Neuron (in vitro differentiated cells): ENCODE measurements at regions not wholly inside any gene's neighbourhood (a gene's known extent, or its start where the extent isn't known, plus 50 kb on each side); places are given as distances from the start of the nearest gene placed in this dataset.
"Not testable (repeated sequence)": the region's sequence is repeated elsewhere in the genome, so short reads cannot be mapped to it uniquely, and the experiment has no call there.

ENCODE experiments used
- H2AFZ ChIP-seq: one replicate; pipeline ENCODE4 v1.6.1; 2013; ENCODE audit warnings: low read depth, mild to moderate bottlenecking, inconsistent platforms, low read length, moderate library complexity
- H3K27me3 ChIP-seq: one replicate; pipeline ENCODE4 v1.6.1; 2013; ENCODE audit warnings: low read length; ENCODE audit not compliant: insufficient read depth
- H3K36me3 ChIP-seq: one replicate; pipeline ENCODE4 v1.6.1; 2013; ENCODE audit warnings: low read length; ENCODE audit not compliant: insufficient read depth
- H3K4me1 ChIP-seq: one replicate; pipeline ENCODE4 v1.6.1; 2013; ENCODE audit warnings: low read length; ENCODE audit not compliant: insufficient read depth
- H3K4me3 ChIP-seq: 2 replicates; pipeline ENCODE4 v1.5.1; 2013; ENCODE audit warnings: mild to moderate bottlenecking, low read length, moderate library complexity
- H3K9me3 ChIP-seq: one replicate; pipeline ENCODE4 v1.6.1; 2013; ENCODE audit warnings: low read length

DNA sequence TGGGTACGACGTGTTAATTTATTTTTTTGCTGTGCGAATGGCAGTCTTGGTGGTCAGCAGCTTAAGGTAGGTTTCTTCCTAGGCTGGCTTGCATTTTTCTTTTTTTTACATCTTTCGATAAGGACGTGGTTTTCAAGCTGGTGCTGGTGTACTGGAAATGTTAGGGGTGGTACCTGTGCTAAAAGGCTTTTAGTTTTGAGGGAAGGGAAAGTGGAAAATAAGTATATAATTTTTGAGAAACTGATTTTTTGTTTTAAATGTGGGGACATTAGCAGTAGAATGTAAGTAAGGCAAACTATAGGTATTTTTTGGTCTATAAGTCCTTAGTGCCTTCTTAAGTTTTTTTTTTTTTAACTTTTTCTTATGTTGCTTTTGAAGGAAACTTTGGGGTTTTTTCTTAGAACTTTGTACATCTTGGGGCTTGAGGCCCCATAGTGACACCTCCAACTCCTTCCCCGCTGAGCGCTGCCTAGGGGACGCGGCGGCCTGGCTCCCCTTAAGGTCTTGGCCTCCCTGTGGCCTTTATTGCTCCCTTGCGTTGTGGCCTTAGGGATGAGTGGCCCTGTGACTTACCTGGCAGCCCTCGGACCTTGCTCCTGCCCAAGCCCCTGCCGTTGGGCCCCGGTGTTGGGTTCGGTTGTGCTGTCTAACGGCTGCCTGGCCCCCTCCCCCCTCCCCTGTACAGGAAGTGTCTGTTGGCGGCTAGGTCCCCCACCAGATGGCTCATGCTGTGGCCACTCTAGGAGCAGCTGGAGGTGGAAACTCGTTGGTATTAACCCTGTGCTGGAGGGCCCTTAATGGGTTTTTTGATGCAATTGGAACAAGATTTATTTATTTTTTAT lies 88.0 kb upstream of the RPRML start:
- Histone ChIP-seq H3K36me3 (peaks cover 7% of the 10 kb centered on the region), H3K9me3 (peaks cover 1% of the 10 kb centered on the region), H2AFZ (peak overlapping the region; percentile 70), H3K4me3 (peak overlapping the region; percentile 100), H3K27me3 (no peaks in the 10 kb centered on the region), H3K4me1 (peaks cover 4% of the 10 kb centered on the region)

DNA sequence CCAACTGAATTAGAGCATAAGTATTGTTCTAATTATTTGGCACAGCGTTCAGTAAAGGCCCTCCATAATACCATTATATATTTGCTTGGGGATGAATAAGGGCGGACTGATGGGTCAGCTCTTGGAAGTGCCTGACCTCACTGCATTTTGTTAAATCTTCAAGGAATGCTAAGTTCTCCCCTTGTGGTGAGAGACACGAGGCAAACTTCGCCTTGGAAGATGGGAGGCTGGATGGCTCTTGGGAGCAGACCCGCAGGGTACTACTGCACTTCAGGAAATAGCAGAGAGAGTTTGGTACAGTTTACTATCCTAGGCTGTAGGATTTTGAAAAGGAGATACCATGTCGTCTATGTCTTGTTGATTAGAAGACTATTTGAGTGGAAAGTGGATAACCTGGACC lies 87.0 kb upstream of the RPRML start:
- Histone ChIP-seq H3K9me3 (peaks cover 1% of the 10 kb centered on the region), H3K4me1 (peaks cover 4% of the 10 kb centered on the region)

DNA sequence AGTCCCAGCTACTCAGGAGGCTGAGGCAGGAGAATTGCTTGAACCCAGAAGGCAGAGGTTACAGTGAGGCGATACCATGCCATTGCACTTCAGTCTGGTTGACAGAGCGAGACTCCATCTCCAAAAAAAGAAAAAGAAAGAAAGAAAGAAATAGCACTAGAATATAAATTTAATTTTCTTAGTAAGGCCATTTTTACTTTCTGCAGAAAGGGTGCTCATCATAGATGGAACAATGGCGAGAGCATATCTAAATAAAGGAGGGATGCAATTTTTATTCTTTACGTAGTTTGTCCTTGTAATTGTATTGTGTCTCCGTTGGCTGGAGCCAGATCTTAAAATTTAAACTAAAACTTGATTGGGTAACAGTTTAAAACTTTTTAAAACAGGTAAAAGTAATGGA lies 85.6 kb upstream of the RPRML start:
- no peak overlapping the region for H2AFZ ChIP-seq
- H3K4me3 ChIP-seq, result no peak overlapping the region
- peaks cover 4% of the 10 kb centered on the region for H3K4me1 ChIP-seq
- peaks cover 7% of the 10 kb centered on the region for H3K36me3 ChIP-seq
- H3K27me3 ChIP-seq, result no peaks in the 10 kb centered on the region
- H3K9me3 ChIP-seq, result peaks cover 1% of the 10 kb centered on the region

More for the DNA sequence above, 87.0 kb upstream of the RPRML start:
- H2AFZ ChIP-seq, result no peak overlapping the region
- H3K27me3 ChIP-seq, result no peaks in the 10 kb centered on the region
- peaks cover 7% of the 10 kb centered on the region for H3K36me3 ChIP-seq
- no peak overlapping the region for H3K4me3 ChIP-seq

DNA sequence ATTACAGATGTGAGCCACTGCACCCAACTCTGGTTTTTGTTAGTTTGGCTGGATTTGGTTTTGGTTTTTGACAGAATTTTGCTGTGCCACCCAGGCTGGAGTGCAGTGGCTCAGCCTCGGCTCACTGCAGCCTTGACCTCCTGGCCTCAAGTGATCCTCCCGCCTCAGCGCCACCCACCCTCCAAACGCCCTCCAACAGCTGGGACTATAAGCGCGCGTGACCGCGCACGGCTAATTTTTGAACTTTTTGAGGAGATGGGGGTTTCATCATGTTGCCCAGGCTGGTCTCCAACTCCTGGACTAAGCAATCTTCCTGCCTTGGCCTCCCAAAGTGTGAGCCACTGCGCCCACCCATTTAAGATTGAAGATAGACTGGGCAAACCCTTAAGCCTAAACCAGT lies 84.4 kb upstream of the RPRML start:
- H3K4me3 ChIP-seq, result no peak overlapping the region
- peaks cover 1% of the 10 kb centered on the region for H3K9me3 ChIP-seq
- H3K27me3 ChIP-seq, result no peaks in the 10 kb centered on the region
- H3K36me3 ChIP-seq, result peaks cover 7% of the 10 kb centered on the region
- H2AFZ ChIP-seq, result no peak overlapping the region
- H3K4me1 ChIP-seq, result peaks cover 4% of the 10 kb centered on the region

DNA sequence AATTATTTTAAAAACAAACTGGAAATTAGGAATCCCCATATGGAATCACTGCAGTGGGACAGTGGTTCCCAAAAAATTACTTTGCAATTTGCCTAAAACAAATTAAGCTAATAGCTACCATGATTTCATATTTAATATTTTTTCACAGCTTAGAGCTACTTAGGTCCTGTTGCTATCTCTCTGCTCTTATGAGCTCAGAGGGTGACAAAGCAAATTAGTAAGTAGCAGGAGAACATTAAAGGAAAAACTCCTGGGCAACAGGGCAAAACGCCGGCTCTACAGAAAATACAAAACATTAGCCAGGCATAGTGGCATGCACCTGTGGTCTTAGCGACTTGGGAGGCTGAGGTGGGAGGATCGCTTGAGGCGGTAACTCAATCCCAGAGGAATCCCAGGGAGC lies 83.8 kb upstream of the RPRML start:
- H3K27me3 ChIP-seq, H3K36me3 ChIP-seq, H3K4me3 ChIP-seq, H2AFZ ChIP-seq, H3K4me1 ChIP-seq, H3K9me3 ChIP-seq: not testable (repeated sequence)

DNA sequence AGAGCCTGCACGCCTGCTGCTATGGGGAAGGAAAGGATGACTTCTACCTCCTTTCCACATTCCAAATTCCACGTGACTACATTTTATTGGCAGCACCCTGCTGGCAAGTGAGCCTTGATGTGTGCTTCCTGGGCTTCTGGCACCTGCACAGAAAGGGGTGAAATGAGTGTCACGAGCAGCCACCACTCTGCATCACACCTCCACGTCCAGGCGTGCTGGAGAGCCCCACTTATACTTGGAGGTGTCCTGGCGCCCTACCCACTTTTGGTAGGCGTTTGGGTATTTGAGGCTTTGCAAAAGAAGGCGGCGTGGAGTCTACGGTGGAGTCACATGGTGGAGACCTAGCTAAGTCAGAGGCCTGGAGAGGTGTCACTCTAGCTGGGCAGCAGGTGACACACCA lies 81.0 kb upstream of the RPRML start:
- not testable (repeated sequence) for H3K4me3 ChIP-seq, H3K27me3 ChIP-seq, H3K9me3 ChIP-seq, H3K4me1 ChIP-seq, H2AFZ ChIP-seq
- peaks cover 14% of the 10 kb centered on the region for H3K36me3 ChIP-seq

DNA sequence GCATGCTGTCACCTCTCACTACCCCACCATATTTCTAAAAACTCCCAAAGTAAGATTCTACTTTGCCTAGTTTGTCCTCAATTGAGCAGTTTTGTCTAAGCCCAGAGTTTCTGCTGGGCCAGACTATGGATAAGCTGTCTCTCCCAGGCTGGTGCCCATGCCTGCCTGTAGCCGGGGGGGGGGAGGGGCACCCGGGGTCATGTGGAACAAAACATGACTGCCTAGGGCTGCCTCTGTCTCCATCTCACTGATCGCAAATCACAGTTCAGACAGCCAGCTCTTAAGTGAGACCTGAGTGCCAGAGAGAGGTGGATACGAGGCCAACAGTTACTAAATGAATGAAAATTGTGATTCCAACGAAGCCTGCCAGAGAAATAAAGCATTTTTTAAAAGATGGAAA lies 78.8 kb upstream of the RPRML start:
- Histone ChIP-seq H3K36me3 (peaks cover 25% of the 10 kb centered on the region), H3K9me3 (no peaks in the 10 kb centered on the region), H3K27me3 (no peaks in the 10 kb centered on the region), H3K4me3 (no peak overlapping the region), H2AFZ (no peak overlapping the region), H3K4me1 (no peaks in the 10 kb centered on the region)

DNA sequence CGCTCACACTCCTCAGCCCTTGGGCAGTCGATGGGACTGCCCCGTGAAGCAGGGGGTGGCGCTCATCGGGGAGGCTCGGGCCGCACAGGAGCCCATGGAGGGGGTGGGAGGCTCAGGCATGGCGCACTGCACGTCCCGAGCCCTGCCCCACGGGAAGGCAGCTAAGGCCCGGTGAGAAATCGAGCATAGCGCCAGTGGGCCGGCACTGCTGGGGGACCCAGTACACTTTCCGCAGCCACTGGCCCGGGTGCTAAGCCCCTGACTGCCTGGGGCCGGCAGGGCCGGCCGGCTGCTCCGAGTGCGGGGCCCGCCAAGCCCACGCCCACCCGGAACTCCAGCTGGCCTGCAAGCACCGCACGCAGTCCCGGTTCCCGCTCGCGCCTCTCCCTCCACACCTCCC lies 78.2 kb upstream of the RPRML start:
- peaks cover 28% of the 10 kb centered on the region for H3K36me3 ChIP-seq
- H3K27me3 ChIP-seq, H2AFZ ChIP-seq, H3K4me3 ChIP-seq, H3K4me1 ChIP-seq, H3K9me3 ChIP-seq: not testable (repeated sequence)

DNA sequence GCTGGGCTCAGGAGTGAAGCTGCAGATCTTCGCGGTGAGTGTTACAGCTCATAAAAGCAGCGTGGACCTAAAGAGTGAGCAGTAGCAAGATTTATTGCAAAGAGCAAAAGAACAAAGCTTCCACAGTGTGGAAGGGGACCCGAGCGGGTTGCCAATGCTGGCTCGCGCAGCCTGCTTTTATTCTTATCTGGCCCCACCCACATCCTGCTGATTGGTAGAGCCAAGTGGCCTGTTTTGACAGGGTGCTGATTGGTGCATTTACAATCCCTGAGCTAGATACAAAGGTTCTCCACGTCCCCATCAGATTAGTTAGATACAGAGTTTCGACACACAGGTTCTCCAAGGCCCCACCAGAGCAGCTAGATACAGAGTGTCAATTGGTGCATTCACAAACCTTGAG lies 77.6 kb upstream of the RPRML start:
- not testable (repeated sequence) for H2AFZ ChIP-seq, H3K27me3 ChIP-seq, H3K4me3 ChIP-seq, H3K9me3 ChIP-seq, H3K4me1 ChIP-seq
- peaks cover 28% of the 10 kb centered on the region for H3K36me3 ChIP-seq
